IPS-18a (cell line): ENCODE measurements at regions not wholly inside any gene's neighbourhood (a gene's known extent, or its start where the extent isn't known, plus 50 kb on each side); places are given as distances from the start of the nearest gene placed in this dataset.
A peak's percentile ranks its signal among the peaks of the same experiment; 100 is the strongest.

Experiments
- H3K27ac ChIP-seq: one replicate; pipeline ENCODE4 v1.5.1; 2013; ENCODE audit warnings: low read length
- H3K27me3 ChIP-seq: one replicate; pipeline ENCODE4 v1.6.1; 2013; ENCODE audit warnings: mild to moderate bottlenecking, low read length; ENCODE audit not compliant: control insufficient read depth, insufficient read depth
- H3K36me3 ChIP-seq: one replicate; pipeline ENCODE4 v1.6.1; 2013; ENCODE audit warnings: low read depth, low read length; ENCODE audit not compliant: control insufficient read depth
- H3K4me1 ChIP-seq: one replicate; pipeline ENCODE4 v1.6.1; 2013; ENCODE audit warnings: low read depth, low read length; ENCODE audit not compliant: control insufficient read depth
- H3K4me3 ChIP-seq: one replicate; pipeline ENCODE4 v1.5.1; 2013; ENCODE audit warnings: low read length
- H3K9ac ChIP-seq: one replicate; pipeline ENCODE4 v1.6.1; 2013; ENCODE audit warnings: mild to moderate bottlenecking, low read length, moderate library complexity
- H3K9me3 ChIP-seq: one replicate; pipeline ENCODE4 v1.6.1; 2013; ENCODE audit warnings: low read depth, low read length; ENCODE audit not compliant: control insufficient read depth

DNA sequence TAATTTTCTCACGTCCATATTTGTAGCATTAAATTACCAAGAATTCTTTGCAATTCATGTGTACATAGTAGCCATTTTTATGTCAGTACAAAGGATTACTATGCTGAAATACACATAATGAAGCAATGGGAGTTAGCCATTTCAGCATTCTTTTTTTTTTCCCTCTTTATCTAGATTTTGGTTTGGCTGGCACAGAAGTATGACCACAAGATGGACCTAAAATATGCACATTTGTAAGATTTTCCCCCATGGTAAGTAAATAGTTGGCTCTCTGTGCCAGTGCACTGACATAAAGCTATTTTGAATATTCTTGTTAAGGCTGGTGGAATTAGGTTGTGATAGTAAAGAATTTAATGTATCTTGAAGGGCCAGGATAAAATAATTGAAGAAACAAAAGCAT is 486.1 kb upstream of the BTBD3 start:
- Histone ChIP-seq H3K36me3 (no peaks in the 10 kb centered on the region), H3K4me3 (no peak overlapping the region), H3K27ac (no peak overlapping the region), H3K9ac (no peak overlapping the region), H3K27me3 (no peaks in the 10 kb centered on the region), H3K4me1 (peaks cover 3% of the 10 kb centered on the region), H3K9me3 (peaks cover 20% of the 10 kb centered on the region)

DNA sequence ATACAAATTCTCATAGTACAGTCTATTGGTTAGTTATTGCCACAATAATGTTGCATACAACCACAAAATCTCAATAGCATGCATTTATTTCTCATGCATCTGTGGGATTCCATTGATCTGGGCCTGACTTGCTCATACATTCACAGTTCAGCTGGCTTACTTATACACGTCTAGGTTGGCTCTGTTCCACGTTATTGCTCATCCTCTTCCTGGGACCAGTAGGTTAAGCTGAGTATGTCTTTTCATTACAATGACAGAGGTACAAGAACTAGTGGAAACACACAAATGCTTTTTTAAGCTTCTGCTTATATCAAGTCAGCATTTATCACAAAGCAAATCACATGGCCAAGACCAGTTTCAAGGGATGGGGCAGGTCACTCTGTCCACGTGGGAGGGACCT is 485.3 kb upstream of the BTBD3 start:
- H3K9ac ChIP-seq = no peak overlapping the region
- H3K27ac ChIP-seq = no peak overlapping the region
- no peaks in the 10 kb centered on the region for H3K4me1 ChIP-seq
- H3K4me3 ChIP-seq = no peak overlapping the region
- peaks cover 23% of the 10 kb centered on the region for H3K9me3 ChIP-seq
- no peaks in the 10 kb centered on the region for H3K36me3 ChIP-seq
- no peaks in the 10 kb centered on the region for H3K27me3 ChIP-seq

GRCh38 chr20:11436113-11436905 is 481.4 kb upstream of the BTBD3 start:
- H3K27me3 ChIP-seq = no peaks in the 10 kb centered on the region
- H3K9me3 ChIP-seq = peaks cover 23% of the 10 kb centered on the region
- no peak overlapping the region for H3K4me3 ChIP-seq
- no peaks in the 10 kb centered on the region for H3K4me1 ChIP-seq
- H3K9ac ChIP-seq = no peak overlapping the region
- H3K27ac ChIP-seq = no peak overlapping the region
- no peaks in the 10 kb centered on the region for H3K36me3 ChIP-seq

GRCh38 chr20:11437090-11437489 is 480.6 kb upstream of the BTBD3 start:
- Histone ChIP-seq H3K36me3 (no peaks in the 10 kb centered on the region), H3K9ac (no peak overlapping the region), H3K27me3 (no peaks in the 10 kb centered on the region), H3K4me3 (no peak overlapping the region), H3K27ac (no peak overlapping the region), H3K4me1 (no peaks in the 10 kb centered on the region), H3K9me3 (peaks cover 23% of the 10 kb centered on the region)

DNA sequence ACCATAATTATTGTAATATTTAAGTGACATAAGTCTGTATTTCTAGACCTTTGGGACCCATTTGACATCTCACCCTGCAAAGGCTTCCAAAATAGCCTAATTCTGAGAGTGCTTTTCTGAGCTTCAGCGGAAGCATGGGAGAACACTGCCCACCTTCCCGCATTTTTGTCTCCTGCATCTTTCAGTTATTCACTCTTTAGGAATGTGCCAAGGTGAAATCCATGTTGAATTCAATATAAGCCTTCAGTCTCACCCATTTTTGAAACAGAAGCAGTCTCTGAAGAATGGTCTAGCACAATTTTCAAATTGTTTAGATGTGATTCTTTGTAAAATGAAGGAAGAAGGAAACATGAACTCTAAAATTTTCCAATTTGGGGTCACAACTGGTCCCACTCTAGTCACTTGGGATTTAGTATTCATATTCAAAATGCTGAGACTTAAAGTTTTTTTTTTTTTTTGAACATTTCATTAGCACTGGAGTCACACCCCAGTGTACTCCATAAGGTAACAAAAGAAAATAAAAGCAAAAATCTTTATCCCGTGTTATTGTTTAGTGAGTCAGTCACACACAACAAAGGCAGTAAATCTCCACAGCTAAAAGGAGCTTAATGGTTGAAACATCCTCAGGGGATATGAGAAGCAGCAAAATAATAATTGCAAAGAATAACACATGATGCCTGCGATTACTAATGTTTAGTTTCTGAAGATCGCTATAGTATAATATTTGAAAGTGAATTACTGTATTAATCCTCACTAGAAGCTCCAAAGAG is 479.9 kb upstream of the BTBD3 start:
- Histone ChIP-seq H3K9me3 (peaks cover 23% of the 10 kb centered on the region), H3K27me3 (no peaks in the 10 kb centered on the region), H3K27ac (no peak overlapping the region), H3K36me3 (no peaks in the 10 kb centered on the region), H3K4me3 (no peak overlapping the region), H3K9ac (no peak overlapping the region), H3K4me1 (peaks cover 4% of the 10 kb centered on the region)

GRCh38 chr20:11438412-11438811 is 479.3 kb upstream of the BTBD3 start:
- H3K4me3 ChIP-seq = no peak overlapping the region
- H3K9me3 ChIP-seq = peaks cover 23% of the 10 kb centered on the region
- no peak overlapping the region for H3K9ac ChIP-seq

DNA sequence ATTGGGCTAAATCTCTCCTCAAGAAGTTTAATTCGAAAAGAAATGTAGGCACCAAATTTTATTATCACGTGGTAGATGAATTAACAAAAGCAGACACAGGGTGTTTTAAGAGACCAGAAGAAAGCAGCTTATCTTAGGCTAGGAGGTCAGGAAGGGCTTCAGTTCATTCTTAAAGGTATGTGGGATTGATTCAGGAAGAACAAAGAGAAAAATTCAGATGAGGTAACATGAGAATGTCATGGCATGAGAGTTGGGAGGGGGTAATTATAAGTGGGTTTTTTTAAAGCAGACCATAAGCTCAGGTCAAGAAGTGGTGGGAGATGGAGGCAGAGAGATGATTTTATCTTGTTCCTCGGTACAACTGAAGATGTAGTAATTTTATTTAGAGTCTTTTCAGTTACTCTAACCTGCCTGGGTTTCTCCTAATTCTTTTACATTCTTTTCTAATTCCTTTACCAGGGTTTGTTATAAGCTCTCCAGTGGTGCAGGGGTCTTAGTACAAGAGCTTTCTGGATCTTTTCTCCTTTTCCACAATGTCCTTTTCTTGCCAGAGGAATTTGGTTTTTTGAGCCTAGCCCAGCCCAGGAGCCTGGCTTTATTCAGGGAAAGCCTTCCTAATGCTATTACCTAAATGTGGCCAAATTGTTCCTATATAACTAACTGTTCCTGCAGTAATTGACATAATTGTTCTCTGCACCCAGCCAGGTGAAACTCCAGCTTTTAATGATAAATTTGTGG is 474.1 kb upstream of the BTBD3 start:
- H3K27me3 ChIP-seq = no peaks in the 10 kb centered on the region
- no peak overlapping the region for H3K9ac ChIP-seq
- H3K4me1 ChIP-seq = peaks cover 25% of the 10 kb centered on the region
- peak overlapping the region; percentile 14 for H3K4me3 ChIP-seq
- no peaks in the 10 kb centered on the region for H3K36me3 ChIP-seq
- H3K27ac ChIP-seq = no peak overlapping the region
- H3K9me3 ChIP-seq = no peaks in the 10 kb centered on the region

More at GRCh38 chr20:11438412-11438811, 479.3 kb upstream of the BTBD3 start:
- H3K4me1 ChIP-seq = peaks cover 10% of the 10 kb centered on the region
- H3K36me3 ChIP-seq = no peaks in the 10 kb centered on the region
- no peaks in the 10 kb centered on the region for H3K27me3 ChIP-seq
- no peak overlapping the region for H3K27ac ChIP-seq

- no peaks in the 10 kb centered on the region for H3K9me3 ChIP-seq
- H3K36me3 ChIP-seq = no peaks in the 10 kb centered on the region
- no peak overlapping the region for H3K9ac ChIP-seq
- H3K27me3 ChIP-seq = no peaks in the 10 kb centered on the region
- H3K4me1 ChIP-seq = peaks cover 25% of the 10 kb centered on the region
- H3K4me3 ChIP-seq = no peak overlapping the region
- H3K27ac ChIP-seq = no peak overlapping the region
Observed at GRCh38 chr20:11445161-11445560, 472.5 kb upstream of the BTBD3 start.

- no peaks in the 10 kb centered on the region for H3K9me3 ChIP-seq
- no peaks in the 10 kb centered on the region for H3K27me3 ChIP-seq
- no peak overlapping the region for H3K27ac ChIP-seq
- no peak overlapping the region for H3K4me3 ChIP-seq
- H3K9ac ChIP-seq = no peak overlapping the region
- H3K36me3 ChIP-seq = no peaks in the 10 kb centered on the region
- H3K4me1 ChIP-seq = peaks cover 25% of the 10 kb centered on the region
Observed at GRCh38 chr20:11445891-11446290, 471.8 kb upstream of the BTBD3 start.

GRCh38 chr20:11447371-11448100 is 470.2 kb upstream of the BTBD3 start:
- Histone ChIP-seq H3K9me3 (no peaks in the 10 kb centered on the region), H3K4me3 (no peak overlapping the region), H3K4me1 (peaks cover 36% of the 10 kb centered on the region), H3K27ac (no peak overlapping the region), H3K9ac (no peak overlapping the region), H3K36me3 (no peaks in the 10 kb centered on the region), H3K27me3 (no peaks in the 10 kb centered on the region)

DNA sequence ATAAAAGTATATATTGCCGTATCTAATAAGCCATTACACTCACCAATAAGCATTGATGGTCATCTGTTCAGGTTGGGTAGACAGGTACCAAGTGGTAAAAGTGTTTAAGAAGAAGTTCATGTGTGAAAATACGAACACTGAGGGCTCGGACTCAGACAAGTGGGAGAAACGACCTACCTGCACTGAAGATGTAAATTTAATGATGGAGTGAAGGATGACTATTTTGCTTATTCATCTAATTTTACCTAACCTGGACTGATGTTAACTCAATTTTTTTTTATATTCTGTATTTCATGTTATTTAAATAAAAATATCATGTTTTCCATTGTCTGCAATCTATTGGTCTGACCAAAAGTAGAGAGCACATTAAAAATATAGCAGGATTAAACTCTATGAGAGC is 469.1 kb upstream of the BTBD3 start:
- Histone ChIP-seq H3K4me3 (no peak overlapping the region), H3K4me1 (peaks cover 25% of the 10 kb centered on the region), H3K9me3 (no peaks in the 10 kb centered on the region), H3K36me3 (no peaks in the 10 kb centered on the region), H3K9ac (no peak overlapping the region), H3K27me3 (no peaks in the 10 kb centered on the region), H3K27ac (no peak overlapping the region)
